ENCODE measurements at regions not wholly inside any gene's neighbourhood (a gene's known extent, or its start where the extent isn't known, plus 50 kb on each side); places are given as distances from the start of the nearest gene placed in this dataset.

- TF ChIP-seq CTCF (IDR thresholded peaks at IDR 0.05; ENCODE audit: poor library complexity) = no peak
- no peak for TF ChIP-seq EZH2 (IDR thresholded peaks at IDR 0.05; ENCODE audit: borderline replicate concordance)
- TF ChIP-seq EZH2phosphoT487 (IDR thresholded peaks at IDR 0.05; ENCODE audit: low read depth, severe bottlenecking, unreplicated experiment) = no peak
Observed at GRCh38 chr12:38411426-38411825, 94.9 kb downstream of the ALG10B start.
